Body of pancreas (tissue), 4 donors: ENCODE measurements at regions not wholly inside any gene's neighbourhood (a gene's known extent, or its start where the extent isn't known, plus 50 kb on each side); places are given as distances from the start of the nearest gene placed in this dataset.

ENCODE experiments used
- ATAC-seq: fragments of 150-250 bp; one replicate; pipeline ENCODE4 v1.9.1; 2016
- DNase-seq, 4 donors: peaks; one replicate each; pipeline ENCODE4 v3.0.0-alpha.2; 2019
- H3K27ac ChIP-seq, 4 donors: fragments of 200-600 bp; sonication (generic); 1 replicate in 3 of 4; 2 replicates in 1 of 4; pipeline versions ENCODE4 v1.5.1 to v1.6.1; 2016 to 2019; ENCODE audit warnings: mild to moderate bottlenecking in 1 of 4, mixed read lengths in 1 of 4, moderate library complexity in 1 of 4
- H3K27me3 ChIP-seq, 2 donors: fragments of 200-600 bp; sonication (generic); one replicate each; pipeline ENCODE4 v1.6.0; 2016; ENCODE audit warnings: mild to moderate bottlenecking in 1 of 2
- H3K36me3 ChIP-seq, 2 donors: fragments of 200-600 bp; sonication (generic); replicated peaks in 1 of 2; 2 replicates each; pipeline ENCODE4 v1.5.1; 2016; ENCODE audit warnings: low read depth in 2 of 2; ENCODE audit not compliant: insufficient read depth in 1 of 2
- H3K4me1 ChIP-seq: fragments of 200-600 bp; sonication (generic); one replicate; pipeline ENCODE4 v1.6.0; 2016
- H3K4me3 ChIP-seq, 2 donors: fragments of 200-600 bp; sonication (generic); 1 replicate in 1 of 2; 2 replicates in 1 of 2; pipeline ENCODE4 v1.5.1; 2016 to 2019
- H3K9me3 ChIP-seq, 3 donors: fragments of 200-600 bp; sonication (generic); 1 replicate in 2 of 3; 2 replicates in 1 of 3; pipeline ENCODE4 v1.5.1; 2016
- POLR2A ChIP-seq, 3 donors: fragments of 450-650 bp; IDR thresholded peaks; one replicate each; pipeline ENCODE4 v1.6.1; 2016; ENCODE audit warnings: antibody characterized with exemption in 3 of 3, mild to moderate bottlenecking in 2 of 3
- WGBS, 2 donors: methylation state at CpG; one replicate each; pipeline ENCODE4 v1.1.5; 2017; 5-methylcytosine and 5-hydroxymethylcytosine counted together
- intact Hi-C: fragments of 100-400 bp; cut with DNase I; formaldehyde crosslinking; loops from one replicate; pipeline ENCODE4 v1.15.1; 2023
- TF ChIP-seq, protein P1 (sequence below), 7 experiments: fragments of 450-650 bp in 4 of 7; fragments of 200-600 bp in 3 of 7; sonication (generic) in 3 of 7; IDR thresholded peaks; one replicate each; pipeline ENCODE4 v1.5.1; 2016 to 2019; ENCODE audit warnings: antibody characterized with exemption in 7 of 7

DNA sequence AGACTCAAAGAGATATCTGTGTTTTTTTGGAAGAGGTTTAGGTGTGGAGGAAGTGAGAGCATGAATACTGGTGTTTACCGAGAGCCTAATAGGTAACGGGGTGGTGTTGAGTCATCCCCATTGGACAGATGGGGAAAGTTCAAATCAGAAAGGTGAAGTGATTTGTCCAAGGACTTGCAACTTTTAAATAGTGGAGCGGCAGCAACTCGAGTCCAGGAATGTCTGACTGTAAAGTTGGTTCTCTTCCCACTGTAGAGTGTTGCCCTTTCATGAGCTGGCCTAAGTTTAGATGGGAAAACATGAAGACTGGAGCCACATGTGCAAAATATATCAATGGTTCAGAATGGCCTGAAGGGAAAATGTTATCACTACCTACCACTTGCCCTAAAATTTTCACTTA lies 125.7 kb downstream of the LYPLAL1 start:
- Histone ChIP-seq H3K27ac (no peak overlapping the region), H3K27me3 (no peaks in the 10 kb centered on the region), H3K4me3 (no peak overlapping the region), H3K36me3 (no peaks in the 10 kb centered on the region), H3K4me1 (no peaks in the 10 kb centered on the region), H3K9me3 (no peaks in the 10 kb centered on the region)
- TF ChIP-seq POLR2A (IDR thresholded peaks at IDR 0.05), result no peak
- TF ChIP-seq, protein P1, sequence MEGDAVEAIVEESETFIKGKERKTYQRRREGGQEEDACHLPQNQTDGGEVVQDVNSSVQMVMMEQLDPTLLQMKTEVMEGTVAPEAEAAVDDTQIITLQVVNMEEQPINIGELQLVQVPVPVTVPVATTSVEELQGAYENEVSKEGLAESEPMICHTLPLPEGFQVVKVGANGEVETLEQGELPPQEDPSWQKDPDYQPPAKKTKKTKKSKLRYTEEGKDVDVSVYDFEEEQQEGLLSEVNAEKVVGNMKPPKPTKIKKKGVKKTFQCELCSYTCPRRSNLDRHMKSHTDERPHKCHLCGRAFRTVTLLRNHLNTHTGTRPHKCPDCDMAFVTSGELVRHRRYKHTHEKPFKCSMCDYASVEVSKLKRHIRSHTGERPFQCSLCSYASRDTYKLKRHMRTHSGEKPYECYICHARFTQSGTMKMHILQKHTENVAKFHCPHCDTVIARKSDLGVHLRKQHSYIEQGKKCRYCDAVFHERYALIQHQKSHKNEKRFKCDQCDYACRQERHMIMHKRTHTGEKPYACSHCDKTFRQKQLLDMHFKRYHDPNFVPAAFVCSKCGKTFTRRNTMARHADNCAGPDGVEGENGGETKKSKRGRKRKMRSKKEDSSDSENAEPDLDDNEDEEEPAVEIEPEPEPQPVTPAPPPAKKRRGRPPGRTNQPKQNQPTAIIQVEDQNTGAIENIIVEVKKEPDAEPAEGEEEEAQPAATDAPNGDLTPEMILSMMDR (IDR thresholded peaks at IDR 0.05), result no peak
- 84 to 92% methylated on average over 4 of the region's 4 CpGs for WGBS, 2 donors
- no peak for ATAC-seq
- intact Hi-C loops, result no loop called here
- no peak for DNase-seq

DNA sequence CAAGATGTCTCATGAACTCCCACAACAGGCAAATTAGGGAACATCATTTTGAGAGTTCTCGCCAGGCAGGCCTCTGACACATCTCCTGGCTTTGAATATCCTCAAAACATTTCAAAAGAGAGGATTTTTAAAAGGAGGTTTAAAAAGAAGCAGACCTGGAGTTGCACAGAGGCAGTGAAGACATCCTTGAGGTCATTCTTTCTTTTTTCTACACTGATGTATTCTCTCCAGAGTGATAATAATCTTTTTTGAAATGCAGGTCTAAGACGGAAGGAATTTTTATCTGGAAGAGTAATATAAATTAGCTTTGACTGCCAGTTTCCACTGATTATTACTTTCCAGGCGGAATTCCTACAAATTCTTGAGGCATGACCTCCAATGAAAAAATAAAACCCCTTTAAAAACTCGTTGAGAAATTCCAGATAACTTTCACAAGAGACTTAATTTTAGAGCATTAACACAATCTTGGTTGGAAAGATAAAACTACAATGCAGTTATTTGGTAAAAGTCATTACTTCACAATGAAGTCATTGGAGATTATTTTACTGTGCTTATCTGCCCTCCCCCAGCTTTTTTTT lies 125.0 kb downstream of the LYPLAL1 start:
- TF ChIP-seq, protein P1 (IDR thresholded peaks at IDR 0.05), result no peak
- TF ChIP-seq POLR2A (IDR thresholded peaks at IDR 0.05), result no peak
- ATAC-seq, result peak; percentile 45
- no peaks in the 10 kb centered on the region for H3K36me3 ChIP-seq
- 60 to 64% methylated on average over 4 of the region's 4 CpGs for WGBS, 2 donors
- H3K9me3 ChIP-seq, result no peaks in the 10 kb centered on the region
- DNase-seq, result peak in 1 of 4 donors; percentile 9
- intact Hi-C loops, result no loop called here
- no peaks in the 10 kb centered on the region for H3K27me3 ChIP-seq
- H3K4me3 ChIP-seq, result no peak overlapping the region
- no peaks in the 10 kb centered on the region for H3K4me1 ChIP-seq
- no peak overlapping the region for H3K27ac ChIP-seq

GRCh38 chr1:219296430-219297355 lies 123.0 kb downstream of the LYPLAL1 start:
- intact Hi-C loops, result no loop called here
- TF ChIP-seq, protein P1 (IDR thresholded peaks at IDR 0.05), result no peak
- no peak for TF ChIP-seq POLR2A (IDR thresholded peaks at IDR 0.05)
- ATAC-seq, result no peak

DNA sequence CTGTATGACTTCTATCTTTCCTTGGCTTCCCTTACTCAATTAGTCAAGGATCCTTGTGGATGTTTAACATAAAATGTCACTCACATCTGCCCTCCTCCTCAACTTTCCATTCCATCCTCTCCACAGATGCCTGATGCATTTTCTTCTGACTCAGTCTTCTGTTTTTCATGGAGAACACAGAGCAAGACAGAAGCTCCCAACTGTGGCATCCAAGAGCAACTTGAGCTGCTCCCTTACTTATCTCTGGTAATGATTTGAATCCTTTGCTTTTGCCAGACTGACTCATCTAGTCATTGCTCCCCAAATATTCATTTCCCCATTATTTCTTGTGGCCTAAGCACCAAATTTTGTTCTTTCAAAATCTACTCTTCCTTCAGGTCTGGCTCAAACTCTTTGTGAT lies 120.6 kb downstream of the LYPLAL1 start:
- DNase-seq (no peak), ATAC-seq (no peak)
- Histone ChIP-seq H3K36me3 (no peaks in the 10 kb centered on the region), H3K9me3 (no peaks in the 10 kb centered on the region), H3K4me1 (no peaks in the 10 kb centered on the region), H3K4me3 (no peak overlapping the region), H3K27me3 (no peaks in the 10 kb centered on the region), H3K27ac (no peak overlapping the region)
- intact Hi-C loops, result no loop called here
- no peak for TF ChIP-seq POLR2A (IDR thresholded peaks at IDR 0.05)
- TF ChIP-seq, protein P1 (IDR thresholded peaks at IDR 0.05), result no peak

More at GRCh38 chr1:219296430-219297355, 123.0 kb downstream of the LYPLAL1 start:
- Histone ChIP-seq H3K27me3 (no peaks in the 10 kb centered on the region), H3K4me3 (no peak overlapping the region), H3K4me1 (no peaks in the 10 kb centered on the region), H3K36me3 (no peaks in the 10 kb centered on the region), H3K27ac (no peak overlapping the region), H3K9me3 (no peaks in the 10 kb centered on the region)
- DNase-seq, result no peak
- WGBS, 2 donors, result 56 to 62% methylated on average over 6 of the region's 6 CpGs
